ENCODE measurements at regions not wholly inside any gene's neighbourhood (a gene's known extent, or its start where the extent isn't known, plus 50 kb on each side); places are given as distances from the start of the nearest gene placed in this dataset.

- peak; percentile 65 for DNase-seq (ENCODE audit: low read depth)
- TF ChIP-seq CTCF (conservative IDR thresholded peaks at IDR 0.05; ENCODE audit: control insufficient read depth, insufficient read depth, low read depth, low read length), result no peak
- H3K4me3 ChIP-seq (ENCODE audit: control insufficient read depth, low read depth, low read length), result no peak overlapping the region
Observed at GRCh38 chr1:212554401-212554800, 54.2 kb upstream of the ATF3 start.

GRCh38 chr1:212555426-212555825 is 53.1 kb upstream of the ATF3 start:
- no peak for DNase-seq (ENCODE audit: low read depth)
- H3K4me3 ChIP-seq (ENCODE audit: control insufficient read depth, low read depth, low read length), result no peak overlapping the region
- TF ChIP-seq CTCF (conservative IDR thresholded peaks at IDR 0.05; ENCODE audit: control insufficient read depth, insufficient read depth, low read depth, low read length), result no peak

- DNase-seq (ENCODE audit: low read depth), result no peak
- no peak for TF ChIP-seq CTCF (conservative IDR thresholded peaks at IDR 0.05; ENCODE audit: control insufficient read depth, insufficient read depth, low read depth, low read length)
- no peak overlapping the region for H3K4me3 ChIP-seq (ENCODE audit: control insufficient read depth, low read depth, low read length)
Observed at GRCh38 chr1:212556822-212557549, 51.6 kb upstream of the ATF3 start.

- DNase-seq (ENCODE audit: low read depth), result peak; percentile 28
- peak overlapping the region; percentile 63 for H3K4me3 ChIP-seq (ENCODE audit: control insufficient read depth, low read depth, low read length)
- TF ChIP-seq CTCF (conservative IDR thresholded peaks at IDR 0.05; ENCODE audit: control insufficient read depth, insufficient read depth, low read depth, low read length), result no peak
Observed at GRCh38 chr1:212557739-212558692, 50.5 kb upstream of the ATF3 start.

GRCh38 chr1:212558693-212559480 is 49.7 kb upstream of the ATF3 start:
- no peak for TF ChIP-seq CTCF (conservative IDR thresholded peaks at IDR 0.05; ENCODE audit: control insufficient read depth, insufficient read depth, low read depth, low read length)
- peak overlapping the region; percentile 63 for H3K4me3 ChIP-seq (ENCODE audit: control insufficient read depth, low read depth, low read length)
- DNase-seq (ENCODE audit: low read depth), result peak; percentile 92

Data from fibroblast of mammary gland (primary cell).